Esophagus muscularis mucosa (tissue), 4 donors: ENCODE measurements at regions not wholly inside any gene's neighbourhood (a gene's known extent, or its start where the extent isn't known, plus 50 kb on each side); places are given as distances from the start of the nearest gene placed in this dataset.

Experiments used
- DNase-seq: peaks from one replicate; pipeline ENCODE4 v3.0.0-alpha.2; 2017; ENCODE audit errors: extremely low spot score
- H3K27ac ChIP-seq, 4 donors: fragments of 200-600 bp; sonication (generic); replicated peaks in 1 of 4; 1 replicate in 3 of 4; 2 replicates in 1 of 4; pipeline ENCODE4 v1.5.1; 2016 to 2019; ENCODE audit warnings: mild to moderate bottlenecking in 1 of 4
- H3K27me3 ChIP-seq, 4 donors: fragments of 200-600 bp; sonication (generic); one replicate each; pipeline versions ENCODE4 v1.5.1 to v1.6.0; 2016 to 2019
- H3K36me3 ChIP-seq, 4 donors: fragments of 200-600 bp; sonication (generic); one replicate each; pipeline ENCODE4 v1.5.1; 2016 to 2019
- H3K4me1 ChIP-seq, 4 donors: fragments of 200-600 bp; sonication (generic); one replicate each; pipeline ENCODE4 v1.5.1; 2016 to 2019
- H3K4me3 ChIP-seq, 4 donors: fragments of 200-600 bp; sonication (generic); 1 replicate in 2 of 4; 2 replicates in 2 of 4; pipeline ENCODE4 v1.5.1; 2016 to 2019; ENCODE audit warnings: mild to moderate bottlenecking in 4 of 4, moderate library complexity in 1 of 4
- H3K9me3 ChIP-seq, 4 donors: fragments of 200-600 bp; sonication (generic); 1 replicate in 3 of 4; 2 replicates in 1 of 4; pipeline ENCODE4 v1.5.1; 2016 to 2019
- EP300 ChIP-seq: sonication (generic); formaldehyde crosslinking; IDR thresholded peaks from one replicate; pipeline ENCODE4 v1.6.1; 2017; ENCODE audit warnings: antibody characterized with exemption
- POLR2A ChIP-seq: fragments of 450-650 bp; IDR thresholded peaks from one replicate; pipeline ENCODE4 v1.6.1; 2017; ENCODE audit warnings: antibody characterized with exemption, moderate library complexity, mild to moderate bottlenecking, low read depth
- POLR2AphosphoS5 ChIP-seq, 2 donors: sonication (generic); formaldehyde crosslinking; IDR thresholded peaks; one replicate each; pipeline ENCODE4 v1.6.1; 2017; ENCODE audit warnings: antibody characterized with exemption in 2 of 2
- WGBS: methylation state at CpG from one replicate; pipeline ENCODE4 v1.1.5; 2018; 5-methylcytosine and 5-hydroxymethylcytosine counted together
- intact Hi-C: fragments of 100-400 bp; cut with DNase I; formaldehyde crosslinking; loops from one replicate; pipeline ENCODE4 v1.15.1; 2023
- TF ChIP-seq, protein P1 (sequence below), 3 experiments: fragments of 200-600 bp in 2 of 3; fragments of 450-650 bp in 1 of 3; sonication (generic) in 2 of 3; IDR thresholded peaks; one replicate each; pipeline ENCODE4 v1.5.1; 2017 to 2019; ENCODE audit warnings: antibody characterized with exemption in 3 of 3, mild to moderate bottlenecking in 2 of 3, moderate library complexity in 1 of 3

DNA sequence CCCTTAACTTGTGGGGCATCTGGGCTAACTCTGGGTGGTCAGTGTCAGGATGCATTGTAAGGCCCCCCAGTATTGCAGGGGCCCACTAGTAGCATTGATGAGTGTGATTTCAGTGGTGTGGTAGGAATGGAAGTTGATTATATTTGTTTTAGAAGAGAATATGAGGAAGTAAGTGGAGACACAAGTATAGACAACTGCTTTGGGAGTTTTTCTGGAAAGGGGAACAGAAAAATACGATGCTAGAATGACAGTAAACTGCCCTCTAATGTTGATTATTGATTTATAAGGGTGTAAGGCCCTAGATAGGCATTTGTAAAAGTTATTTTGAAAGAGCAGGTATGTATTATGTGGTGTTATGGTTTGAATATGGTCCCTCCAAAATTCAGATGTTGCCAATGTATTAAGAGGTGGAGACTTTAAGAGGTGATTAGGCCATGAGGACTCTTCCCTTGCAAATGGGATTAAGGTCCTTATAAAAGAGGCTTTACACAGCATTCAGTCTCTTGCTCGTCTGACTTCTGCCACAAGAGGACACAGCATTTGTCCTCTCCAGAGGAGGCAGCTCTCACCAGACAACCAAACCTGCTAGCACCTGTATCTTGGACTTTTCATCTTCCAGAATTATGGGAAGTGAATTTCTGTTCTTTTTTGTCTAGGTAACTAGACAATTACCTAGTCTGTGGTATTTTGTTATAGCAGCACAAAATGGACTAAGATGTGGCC, 135.9 kb upstream of the DTNBP1 start:
- H3K4me1 ChIP-seq: peaks cover 0 to 6% (median 0%) of the 10 kb centered on the region in 4 donors
- no peak for DNase-seq
- peaks cover 0 to 3% (median 0%) of the 10 kb centered on the region in 4 donors for H3K27me3 ChIP-seq
- no peak overlapping the region for H3K4me3 ChIP-seq
- H3K9me3 ChIP-seq: peaks cover 0 to 15% (median 4%) of the 10 kb centered on the region in 4 donors
- WGBS: 74% methylated on average over 2 of the region's 2 CpGs
- intact Hi-C loops: no loop called here
- no peak overlapping the region for H3K27ac ChIP-seq
- H3K36me3 ChIP-seq: no peaks in the 10 kb centered on the region
- TF ChIP-seq POLR2A (no peak), EP300 (no peak), POLR2AphosphoS5 (IDR thresholded peaks at IDR 0.05) (no peak)
- TF ChIP-seq, protein P1, sequence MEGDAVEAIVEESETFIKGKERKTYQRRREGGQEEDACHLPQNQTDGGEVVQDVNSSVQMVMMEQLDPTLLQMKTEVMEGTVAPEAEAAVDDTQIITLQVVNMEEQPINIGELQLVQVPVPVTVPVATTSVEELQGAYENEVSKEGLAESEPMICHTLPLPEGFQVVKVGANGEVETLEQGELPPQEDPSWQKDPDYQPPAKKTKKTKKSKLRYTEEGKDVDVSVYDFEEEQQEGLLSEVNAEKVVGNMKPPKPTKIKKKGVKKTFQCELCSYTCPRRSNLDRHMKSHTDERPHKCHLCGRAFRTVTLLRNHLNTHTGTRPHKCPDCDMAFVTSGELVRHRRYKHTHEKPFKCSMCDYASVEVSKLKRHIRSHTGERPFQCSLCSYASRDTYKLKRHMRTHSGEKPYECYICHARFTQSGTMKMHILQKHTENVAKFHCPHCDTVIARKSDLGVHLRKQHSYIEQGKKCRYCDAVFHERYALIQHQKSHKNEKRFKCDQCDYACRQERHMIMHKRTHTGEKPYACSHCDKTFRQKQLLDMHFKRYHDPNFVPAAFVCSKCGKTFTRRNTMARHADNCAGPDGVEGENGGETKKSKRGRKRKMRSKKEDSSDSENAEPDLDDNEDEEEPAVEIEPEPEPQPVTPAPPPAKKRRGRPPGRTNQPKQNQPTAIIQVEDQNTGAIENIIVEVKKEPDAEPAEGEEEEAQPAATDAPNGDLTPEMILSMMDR (IDR thresholded peaks at IDR 0.05): no peak

DNA sequence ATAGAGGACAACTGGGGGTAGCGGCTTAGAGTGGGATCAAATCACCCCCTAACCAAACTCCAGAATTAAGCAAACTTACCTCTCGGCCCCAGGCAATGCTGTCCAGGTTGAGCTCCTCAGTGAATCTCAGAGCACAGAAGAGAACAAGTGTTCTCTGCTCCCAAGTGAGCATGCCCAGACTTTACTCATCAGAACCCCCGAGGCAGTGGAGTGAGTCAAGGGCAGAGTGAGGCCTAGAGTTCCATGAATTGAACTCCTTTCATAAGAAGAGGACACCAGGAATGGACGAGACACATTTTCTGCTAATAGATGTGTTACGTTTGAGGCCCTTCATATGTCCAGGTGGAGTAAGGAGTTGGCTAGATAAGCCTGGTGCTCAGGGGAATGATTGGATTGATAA, 134.0 kb upstream of the DTNBP1 start:
- WGBS: 55% methylated on average over 5 of the region's 5 CpGs
- no peak overlapping the region for H3K27ac ChIP-seq

DNA sequence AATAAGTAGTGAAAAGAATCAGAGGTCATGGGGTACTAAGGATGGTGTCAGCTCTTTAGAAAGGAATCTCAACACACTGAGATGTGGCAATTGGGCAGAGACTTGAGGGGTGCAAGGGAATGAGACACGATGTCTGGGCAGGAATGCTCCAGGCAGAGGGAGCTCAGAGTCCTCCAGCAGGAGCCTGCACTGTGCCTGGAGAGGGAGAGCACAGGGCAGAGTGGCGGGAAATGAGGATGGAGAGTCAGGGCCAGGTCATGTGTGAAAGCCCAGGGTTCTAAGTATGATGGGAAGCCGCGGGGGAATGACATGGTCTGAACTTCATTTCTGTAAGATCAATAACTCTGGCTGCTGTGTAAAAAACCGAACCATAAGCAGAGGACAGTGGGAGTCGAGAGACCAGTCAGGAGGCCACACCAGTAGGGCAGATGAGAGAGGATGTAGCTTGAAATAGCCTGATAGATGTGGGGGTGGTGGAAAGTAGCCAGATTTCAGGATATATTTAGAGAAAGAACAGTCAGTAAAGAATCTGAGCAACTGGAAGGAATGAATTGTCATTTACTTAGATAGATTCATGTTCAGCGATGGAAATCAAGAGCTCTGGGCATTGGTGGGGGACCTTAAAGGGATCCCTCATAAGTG, 133.4 kb upstream of the DTNBP1 start:
- WGBS: 62% methylated on average over 7 of the region's 7 CpGs
- no peak overlapping the region for H3K27ac ChIP-seq
- TF ChIP-seq EP300 (no peak), POLR2A (no peak), POLR2AphosphoS5 (IDR thresholded peaks at IDR 0.05) (no peak)
- TF ChIP-seq, protein P1 (IDR thresholded peaks at IDR 0.05): no peak
- peaks cover 0 to 6% (median 0%) of the 10 kb centered on the region in 4 donors for H3K4me1 ChIP-seq
- no peak overlapping the region for H3K4me3 ChIP-seq
- peaks cover 0 to 15% (median 4%) of the 10 kb centered on the region in 4 donors for H3K9me3 ChIP-seq
- no peaks in the 10 kb centered on the region for H3K36me3 ChIP-seq
- H3K27me3 ChIP-seq: no peaks in the 10 kb centered on the region
- no peak for DNase-seq
- intact Hi-C loops: no loop called here

More for the DNA sequence above, 134.0 kb upstream of the DTNBP1 start:
- no peak for DNase-seq
- Histone ChIP-seq H3K36me3 (no peaks in the 10 kb centered on the region), H3K4me1 (peaks cover 0 to 6% (median 0%) of the 10 kb centered on the region in 4 donors), H3K4me3 (no peak overlapping the region), H3K27me3 (peaks cover 0 to 3% (median 0%) of the 10 kb centered on the region in 4 donors), H3K9me3 (peaks cover 0 to 15% (median 4%) of the 10 kb centered on the region in 4 donors)
- intact Hi-C loops: no loop called here
- TF ChIP-seq, protein P1 (IDR thresholded peaks at IDR 0.05): no peak
- TF ChIP-seq POLR2A: no peak

DNA sequence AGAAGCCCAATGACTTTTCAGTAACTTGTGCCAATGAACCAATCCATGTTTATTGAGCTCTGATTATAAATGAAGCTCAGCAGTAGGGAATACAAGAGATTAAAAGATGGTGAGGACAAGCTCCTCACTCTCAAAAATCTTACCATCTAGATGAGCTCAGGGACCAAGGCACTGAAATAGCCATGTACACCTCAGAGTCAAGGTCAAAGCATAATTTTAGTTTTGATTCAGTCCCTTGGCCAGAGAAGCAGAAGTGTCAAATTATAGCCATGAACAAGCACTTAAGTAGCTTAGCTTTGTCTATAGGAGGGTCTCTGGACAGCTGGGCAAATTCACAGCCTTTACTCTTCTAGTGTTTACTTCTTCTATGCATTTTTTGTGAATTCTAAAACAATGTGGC, 131.0 kb upstream of the DTNBP1 start:
- no peak overlapping the region for H3K27ac ChIP-seq
- TF ChIP-seq EP300: no peak
- TF ChIP-seq, protein P1 (IDR thresholded peaks at IDR 0.05): no peak
- no peak for TF ChIP-seq POLR2A
- no peak for TF ChIP-seq POLR2AphosphoS5 (IDR thresholded peaks at IDR 0.05)
- no peak overlapping the region for H3K4me3 ChIP-seq
- DNase-seq: no peak
- peaks cover 0 to 15% (median 4%) of the 10 kb centered on the region in 4 donors for H3K9me3 ChIP-seq
- no peaks in the 10 kb centered on the region for H3K27me3 ChIP-seq
- no peaks in the 10 kb centered on the region for H3K36me3 ChIP-seq
- intact Hi-C loops: no loop called here
- H3K4me1 ChIP-seq: peaks cover 0 to 6% (median 0%) of the 10 kb centered on the region in 4 donors
